Cardiac fibroblast (primary cell): ENCODE measurements at regions not wholly inside any gene's neighbourhood (a gene's known extent, or its start where the extent isn't known, plus 50 kb on each side); places are given as distances from the start of the nearest gene placed in this dataset.

Experiments used
- DNase-seq, 2 donors: peaks; one replicate each; pipeline versions ENCODE4 v3.0.0 to v3.0.0-alpha.2; 2010; ENCODE audit warnings: low read depth in 2 of 2
- H3K4me3 ChIP-seq, 2 donors: replicated peaks in 1 of 2; 1 replicate in 1 of 2; 2 replicates in 1 of 2; pipeline ENCODE4 v1.5.1; 2011; ENCODE audit warnings: low read depth in 2 of 2, low read length in 2 of 2, mild to moderate bottlenecking in 2 of 2, moderate library complexity in 1 of 2
- TF ChIP-seq, protein P1 (sequence below): IDR thresholded peaks from one replicate; pipeline ENCODE4 v1.5.1; 2011; ENCODE audit warnings: low read depth, mild to moderate bottlenecking, low read length, inconsistent platforms

- no peak overlapping the region for H3K4me3 ChIP-seq
- peak in 1 of 2 donors; percentile 0 for DNase-seq
- TF ChIP-seq, protein P1, sequence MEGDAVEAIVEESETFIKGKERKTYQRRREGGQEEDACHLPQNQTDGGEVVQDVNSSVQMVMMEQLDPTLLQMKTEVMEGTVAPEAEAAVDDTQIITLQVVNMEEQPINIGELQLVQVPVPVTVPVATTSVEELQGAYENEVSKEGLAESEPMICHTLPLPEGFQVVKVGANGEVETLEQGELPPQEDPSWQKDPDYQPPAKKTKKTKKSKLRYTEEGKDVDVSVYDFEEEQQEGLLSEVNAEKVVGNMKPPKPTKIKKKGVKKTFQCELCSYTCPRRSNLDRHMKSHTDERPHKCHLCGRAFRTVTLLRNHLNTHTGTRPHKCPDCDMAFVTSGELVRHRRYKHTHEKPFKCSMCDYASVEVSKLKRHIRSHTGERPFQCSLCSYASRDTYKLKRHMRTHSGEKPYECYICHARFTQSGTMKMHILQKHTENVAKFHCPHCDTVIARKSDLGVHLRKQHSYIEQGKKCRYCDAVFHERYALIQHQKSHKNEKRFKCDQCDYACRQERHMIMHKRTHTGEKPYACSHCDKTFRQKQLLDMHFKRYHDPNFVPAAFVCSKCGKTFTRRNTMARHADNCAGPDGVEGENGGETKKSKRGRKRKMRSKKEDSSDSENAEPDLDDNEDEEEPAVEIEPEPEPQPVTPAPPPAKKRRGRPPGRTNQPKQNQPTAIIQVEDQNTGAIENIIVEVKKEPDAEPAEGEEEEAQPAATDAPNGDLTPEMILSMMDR, result no peak
Measured at GRCh38 chr4:163665521-163666331, 171.2 kb downstream of the TMA16 start.

GRCh38 chr4:163666332-163666873, 171.9 kb downstream of the TMA16 start:
- TF ChIP-seq, protein P1, result no peak
- H3K4me3 ChIP-seq, result no peak overlapping the region
- DNase-seq, result no peak

DNA sequence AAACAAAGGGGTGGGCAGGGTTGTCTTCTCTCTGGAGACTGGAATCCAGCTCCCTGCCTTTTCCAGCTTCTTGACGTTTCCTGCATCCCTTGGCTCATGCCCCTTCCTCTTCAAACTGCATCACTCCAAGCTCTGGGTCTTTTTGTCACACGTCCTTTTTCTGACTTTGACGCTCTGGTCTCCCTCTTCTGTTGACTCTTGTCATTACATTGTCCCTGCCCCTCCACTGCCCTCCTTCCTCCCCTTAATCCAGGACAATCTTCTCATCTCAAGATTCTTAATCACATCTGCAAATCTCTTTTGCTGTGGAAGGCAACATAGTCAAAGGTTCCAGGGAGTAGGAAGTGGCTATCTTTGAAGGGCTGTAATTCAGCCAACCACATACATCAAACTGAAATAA, 178.3 kb downstream of the TMA16 start:
- no peak overlapping the region for H3K4me3 ChIP-seq
- TF ChIP-seq, protein P1, result no peak
- no peak for DNase-seq

DNA sequence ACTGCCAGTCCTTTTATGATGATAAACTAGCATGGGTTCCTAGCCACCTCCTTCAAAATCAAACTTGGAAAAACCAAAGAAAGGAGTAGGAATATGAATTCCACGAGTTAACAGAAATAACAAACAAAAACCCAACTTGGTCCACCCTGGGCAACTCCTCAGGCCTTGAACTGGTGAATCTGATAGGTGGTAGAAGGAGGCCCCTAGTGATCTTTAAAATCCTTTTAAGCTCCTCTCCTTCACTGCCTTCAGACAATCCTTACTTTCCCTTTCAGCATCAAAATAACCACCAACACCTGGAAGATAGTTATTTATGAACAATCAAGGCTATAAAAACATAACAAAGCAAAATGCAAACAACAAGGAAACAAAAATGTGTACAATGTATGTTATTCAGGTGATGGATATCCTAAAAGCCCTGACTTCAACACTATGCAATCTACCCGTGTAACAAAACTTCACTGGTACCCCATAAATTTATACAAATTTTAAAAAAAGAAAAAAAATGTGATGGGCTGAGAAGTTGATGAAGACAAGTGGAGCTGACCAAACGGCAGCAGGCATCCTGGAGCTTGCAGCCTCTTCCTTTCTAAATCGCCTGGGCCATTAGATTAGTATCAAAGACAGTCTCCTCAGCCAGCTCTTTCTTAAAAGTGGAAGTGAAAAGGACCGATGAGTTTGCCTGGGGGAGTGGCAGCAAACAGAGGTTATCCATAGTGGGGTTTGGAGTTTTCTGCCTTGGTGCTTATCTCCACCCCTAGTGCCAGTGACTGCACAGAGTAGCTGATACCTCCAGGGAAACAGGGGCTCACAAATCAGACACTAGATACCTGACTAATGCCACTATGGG, 179.6 kb downstream of the TMA16 start:
- H3K4me3 ChIP-seq, result no peak overlapping the region
- TF ChIP-seq, protein P1, result no peak
- no peak for DNase-seq

- TF ChIP-seq, protein P1, result no peak
- H3K4me3 ChIP-seq, result no peak overlapping the region
- DNase-seq, result peak in 1 of 2 donors; percentile 13
Measured at GRCh38 chr4:163679189-163679588, 184.7 kb downstream of the TMA16 start.

DNA sequence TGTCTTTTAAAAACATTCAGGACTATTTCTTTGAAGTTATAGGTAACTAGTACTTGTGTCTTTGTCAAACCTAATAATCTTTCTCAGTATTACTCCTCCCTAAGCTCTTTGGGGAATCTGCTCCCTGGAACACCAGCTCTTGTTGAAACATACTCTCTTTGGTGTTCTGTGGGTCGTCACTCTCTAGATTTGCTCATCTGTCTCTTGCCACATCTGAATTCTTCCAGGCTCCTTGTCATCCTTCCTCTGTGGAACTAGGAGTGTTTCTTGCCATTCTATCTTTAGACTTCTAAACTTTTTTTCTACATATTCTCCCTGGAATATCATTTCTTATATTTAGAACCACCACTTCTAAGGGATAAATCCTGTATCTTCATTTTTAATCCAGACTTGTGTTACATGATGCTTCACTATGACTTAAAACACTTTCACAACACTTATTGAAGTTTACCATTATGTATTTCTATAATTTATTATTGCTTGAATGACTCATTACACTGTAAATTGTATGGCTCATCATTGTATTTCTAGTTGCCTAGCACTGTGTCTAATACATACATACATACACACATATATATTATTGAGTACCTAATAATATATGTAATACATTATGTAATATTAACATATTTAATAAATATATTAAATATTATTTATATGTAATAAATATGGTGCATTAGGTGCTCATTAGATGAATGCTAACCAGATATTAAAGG, 186.1 kb downstream of the TMA16 start:
- DNase-seq, result peak in 1 of 2 donors; percentile 10
- no peak overlapping the region for H3K4me3 ChIP-seq
- TF ChIP-seq, protein P1, result no peak
